WTC11 (cell line): ENCODE measurements at regions not wholly inside any gene's neighbourhood (a gene's known extent, or its start where the extent isn't known, plus 50 kb on each side); places are given as distances from the start of the nearest gene placed in this dataset.

Source experiments
- ETV6 ChIP-seq: sonication (generic); formaldehyde crosslinking; IDR thresholded peaks from 2 replicates; pipeline ENCODE4 v1.8.1; 2022; ENCODE audit warnings: mild to moderate bottlenecking, missing genetic modification reagents
- ZNF232 ChIP-seq: sonication (generic); formaldehyde crosslinking; IDR thresholded peaks from 2 replicates; pipeline ENCODE4 v1.8.0; 2022; ENCODE audit warnings: mild to moderate bottlenecking, missing genetic modification reagents
- TF ChIP-seq, protein P1 (sequence below): fragments of 200-600 bp; IDR thresholded peaks from 2 replicates; pipeline ENCODE4 v1.8.0; 2022; ENCODE audit warnings: antibody characterized with exemption
- TF ChIP-seq, protein P2 (sequence below): sonication (generic); formaldehyde crosslinking; IDR thresholded peaks from 2 replicates; pipeline ENCODE4 v1.8.0; 2023; ENCODE audit warnings: missing genetic modification reagents

GRCh38 chr16:55155815-55156214 is 168.2 kb upstream of the IRX6 start:
- TF ChIP-seq ETV6 (CRISPR knock-in tag) (no peak), ZNF232 (CRISPR knock-in tag) (no peak)
- TF ChIP-seq, protein P1, sequence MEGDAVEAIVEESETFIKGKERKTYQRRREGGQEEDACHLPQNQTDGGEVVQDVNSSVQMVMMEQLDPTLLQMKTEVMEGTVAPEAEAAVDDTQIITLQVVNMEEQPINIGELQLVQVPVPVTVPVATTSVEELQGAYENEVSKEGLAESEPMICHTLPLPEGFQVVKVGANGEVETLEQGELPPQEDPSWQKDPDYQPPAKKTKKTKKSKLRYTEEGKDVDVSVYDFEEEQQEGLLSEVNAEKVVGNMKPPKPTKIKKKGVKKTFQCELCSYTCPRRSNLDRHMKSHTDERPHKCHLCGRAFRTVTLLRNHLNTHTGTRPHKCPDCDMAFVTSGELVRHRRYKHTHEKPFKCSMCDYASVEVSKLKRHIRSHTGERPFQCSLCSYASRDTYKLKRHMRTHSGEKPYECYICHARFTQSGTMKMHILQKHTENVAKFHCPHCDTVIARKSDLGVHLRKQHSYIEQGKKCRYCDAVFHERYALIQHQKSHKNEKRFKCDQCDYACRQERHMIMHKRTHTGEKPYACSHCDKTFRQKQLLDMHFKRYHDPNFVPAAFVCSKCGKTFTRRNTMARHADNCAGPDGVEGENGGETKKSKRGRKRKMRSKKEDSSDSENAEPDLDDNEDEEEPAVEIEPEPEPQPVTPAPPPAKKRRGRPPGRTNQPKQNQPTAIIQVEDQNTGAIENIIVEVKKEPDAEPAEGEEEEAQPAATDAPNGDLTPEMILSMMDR, result no peak
- TF ChIP-seq, protein P2, sequence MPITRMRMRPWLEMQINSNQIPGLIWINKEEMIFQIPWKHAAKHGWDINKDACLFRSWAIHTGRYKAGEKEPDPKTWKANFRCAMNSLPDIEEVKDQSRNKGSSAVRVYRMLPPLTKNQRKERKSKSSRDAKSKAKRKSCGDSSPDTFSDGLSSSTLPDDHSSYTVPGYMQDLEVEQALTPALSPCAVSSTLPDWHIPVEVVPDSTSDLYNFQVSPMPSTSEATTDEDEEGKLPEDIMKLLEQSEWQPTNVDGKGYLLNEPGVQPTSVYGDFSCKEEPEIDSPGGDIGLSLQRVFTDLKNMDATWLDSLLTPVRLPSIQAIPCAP (CRISPR knock-in tag), result no peak
